GM20000 (cell line): ENCODE measurements at regions not wholly inside any gene's neighbourhood (a gene's known extent, or its start where the extent isn't known, plus 50 kb on each side); places are given as distances from the start of the nearest gene placed in this dataset.

Experiments used
- DNase-seq: peaks from one replicate; pipeline ENCODE4 v3.0.0; 2012; ENCODE audit warnings: low spot score
- CTCF ChIP-seq: IDR thresholded peaks from 2 replicates; pipeline ENCODE4 v1.5.1; 2012; ENCODE audit warnings: mild to moderate bottlenecking, control low read depth; ENCODE audit errors: extremely low read depth, missing control alignments

- no peak for DNase-seq
- no peak for TF ChIP-seq CTCF
Observed at GRCh38 chr4:108465886-108466500, 154.4 kb upstream of the RPL34 start.

GRCh38 chr4:108458681-108459080 lies 161.7 kb upstream of the RPL34 start:
- TF ChIP-seq CTCF = no peak
- DNase-seq = no peak

- TF ChIP-seq CTCF = no peak
- no peak for DNase-seq
Observed at GRCh38 chr4:108454227-108454626, 166.1 kb upstream of the RPL34 start.

DNA sequence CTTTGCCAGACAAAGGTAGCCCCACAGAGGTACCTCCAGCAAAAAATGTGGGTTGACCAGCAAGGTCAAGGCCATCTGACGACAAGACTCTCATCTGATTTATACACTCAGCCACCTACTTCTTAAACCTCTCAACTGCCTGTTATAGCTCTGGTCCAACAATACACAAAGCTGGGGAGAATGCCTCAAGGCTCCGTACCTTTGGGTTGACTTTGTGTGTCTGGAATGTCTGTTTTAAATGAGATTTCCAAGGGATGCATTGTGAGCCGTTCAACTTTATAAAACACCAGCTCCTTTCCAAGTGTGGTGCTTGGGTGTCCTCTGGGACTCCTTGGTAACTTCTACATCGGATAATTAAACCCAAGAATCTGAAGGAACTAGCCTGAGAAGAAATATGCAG lies 167.0 kb upstream of the RPL34 start:
- no peak for TF ChIP-seq CTCF
- no peak for DNase-seq

DNA sequence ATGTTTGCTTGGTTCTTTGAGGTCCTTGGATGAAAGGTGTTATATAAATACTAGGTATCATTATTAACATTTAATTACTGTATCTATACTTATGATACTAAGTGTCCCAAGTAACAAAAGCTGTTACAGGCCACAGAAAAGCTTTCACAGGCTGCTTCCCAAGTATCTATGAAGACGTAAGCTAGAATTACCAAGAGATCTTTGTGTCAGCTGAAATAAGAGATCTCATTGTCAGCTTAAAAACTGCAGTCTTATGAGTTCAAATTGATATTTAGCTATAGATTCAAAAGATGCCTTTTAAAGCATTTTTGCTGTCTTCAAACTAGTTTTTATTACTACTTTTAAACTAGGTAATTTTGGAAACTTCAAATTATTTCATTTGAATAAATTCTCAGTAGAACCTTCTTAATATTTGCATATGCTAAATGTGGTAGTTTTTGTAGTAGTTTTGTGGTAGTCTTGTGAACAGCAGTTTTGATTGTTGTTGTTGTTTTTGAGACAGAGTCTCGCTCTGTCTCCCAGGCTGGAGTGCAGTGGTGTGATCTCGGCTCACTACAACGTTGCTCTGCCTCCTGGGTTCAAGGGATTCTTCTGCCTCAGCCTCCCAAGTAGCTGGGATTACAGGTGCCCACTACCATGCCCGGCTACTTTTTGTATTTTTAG lies 170.0 kb upstream of the RPL34 start:
- TF ChIP-seq CTCF = no peak
- no peak for DNase-seq

- DNase-seq = no peak
- TF ChIP-seq CTCF = no peak
Observed at GRCh38 chr4:108449129-108449528, 171.2 kb upstream of the RPL34 start.

DNA sequence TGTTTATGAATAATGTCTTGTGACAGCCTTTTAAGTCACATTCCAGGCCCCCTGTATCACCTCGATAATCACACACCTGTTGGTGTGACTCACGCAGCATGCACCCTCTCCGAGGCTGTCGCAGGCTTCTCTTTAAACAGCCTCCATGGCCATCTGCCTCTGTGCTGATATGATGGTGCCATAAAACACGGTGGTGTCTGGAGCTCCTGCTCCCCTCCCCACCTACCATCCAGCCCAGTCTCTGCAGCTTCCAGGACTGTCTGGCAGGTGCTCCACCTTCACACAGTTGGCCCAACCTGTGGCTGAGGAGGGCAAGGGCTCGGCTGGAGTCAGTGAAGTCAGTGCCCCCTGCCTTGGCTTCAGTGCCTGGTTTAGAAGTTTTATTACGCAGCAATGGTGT lies 173.8 kb upstream of the RPL34 start:
- no peak for TF ChIP-seq CTCF

More for the DNA sequence above, 173.8 kb upstream of the RPL34 start:
- no peak for DNase-seq
